GM21390 (cell line): ENCODE measurements at regions not wholly inside any gene's neighbourhood (a gene's known extent, or its start where the extent isn't known, plus 50 kb on each side); places are given as distances from the start of the nearest gene placed in this dataset.

Experiments
- ATAC-seq: cut with Tn5 transposase; IDR thresholded peaks from one replicate; pipeline ENCODE4 v1.9.1; 2021; ENCODE audit not compliant: unreplicated experiment

DNA sequence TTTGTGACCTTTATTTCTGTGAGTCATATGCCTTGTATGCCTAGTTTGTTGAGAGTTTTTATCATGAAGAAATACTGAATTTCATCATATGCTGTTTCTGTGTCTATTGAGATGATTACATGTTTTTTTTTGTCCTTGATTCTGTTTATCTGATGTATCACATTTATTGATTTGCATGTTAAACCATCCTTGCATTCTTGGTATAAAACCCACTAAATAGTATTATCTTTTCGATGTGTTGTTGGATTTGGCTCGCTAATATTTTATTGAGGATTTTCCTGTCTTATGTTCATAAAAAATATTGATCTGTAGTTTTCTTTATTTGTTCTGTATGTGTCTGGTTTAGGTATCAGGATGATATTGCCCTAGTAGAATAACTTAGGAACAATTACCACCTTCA lies 164.7 kb upstream of the CHRM3 start:
- no peak for ATAC-seq

DNA sequence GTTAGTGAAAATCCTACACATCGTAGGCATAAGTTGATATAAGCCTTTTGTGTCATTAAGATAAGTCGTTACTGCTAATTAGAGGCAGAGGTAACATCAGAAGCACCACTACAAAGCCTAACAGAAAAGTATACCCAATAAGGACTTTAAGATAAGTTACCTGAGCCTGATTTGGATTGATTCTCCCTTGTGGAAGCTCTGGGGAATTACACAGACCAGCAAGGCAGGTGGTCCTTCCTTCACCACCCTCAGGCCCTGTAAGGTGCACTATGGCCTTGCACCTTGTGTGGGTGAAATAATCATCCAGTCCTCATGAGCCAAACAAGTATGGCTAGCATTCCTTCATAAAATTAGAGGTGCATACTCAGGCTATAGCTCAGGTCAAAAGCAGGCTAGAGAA lies 166.7 kb upstream of the CHRM3 start:
- no peak for ATAC-seq

DNA sequence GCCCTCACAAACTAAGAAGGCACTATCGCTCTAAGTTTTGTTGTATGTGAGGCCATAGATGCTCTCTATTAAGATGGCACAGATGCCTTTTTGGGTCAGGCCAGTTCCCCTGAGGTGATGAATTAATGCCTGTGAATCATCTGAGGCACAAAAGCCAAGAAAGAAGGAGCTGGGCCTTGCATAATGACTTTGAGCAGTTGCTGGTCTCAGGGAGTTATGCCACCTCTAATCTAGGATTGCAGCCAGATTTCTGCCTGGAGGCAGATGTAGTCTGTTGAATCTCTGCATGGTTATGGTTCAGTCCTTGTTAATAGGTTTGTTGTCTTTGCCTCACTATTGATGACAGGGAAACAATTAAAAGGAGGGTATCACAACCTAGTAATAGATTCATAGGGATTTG lies 168.1 kb upstream of the CHRM3 start:
- no peak for ATAC-seq

DNA sequence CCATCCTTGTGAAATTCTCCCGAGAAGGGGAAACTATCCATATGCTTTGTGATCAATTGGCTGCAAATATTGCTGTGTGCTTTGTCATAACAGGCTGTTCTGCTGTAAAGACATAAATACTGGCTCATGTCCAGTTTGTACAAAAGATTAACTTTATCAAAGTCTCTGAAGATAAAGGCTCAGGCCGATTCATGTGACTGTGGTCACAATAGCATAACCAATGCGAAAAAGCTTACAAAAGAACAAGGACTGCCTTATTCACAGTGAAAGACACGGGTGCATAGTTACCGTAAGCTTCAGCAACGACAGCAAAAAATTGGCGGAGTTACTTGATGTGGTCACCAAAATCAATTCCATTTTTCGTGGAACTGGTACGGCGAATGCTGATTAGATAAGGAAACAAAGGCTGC lies 173.6 kb upstream of the CHRM3 start:
- ATAC-seq = no peak

DNA sequence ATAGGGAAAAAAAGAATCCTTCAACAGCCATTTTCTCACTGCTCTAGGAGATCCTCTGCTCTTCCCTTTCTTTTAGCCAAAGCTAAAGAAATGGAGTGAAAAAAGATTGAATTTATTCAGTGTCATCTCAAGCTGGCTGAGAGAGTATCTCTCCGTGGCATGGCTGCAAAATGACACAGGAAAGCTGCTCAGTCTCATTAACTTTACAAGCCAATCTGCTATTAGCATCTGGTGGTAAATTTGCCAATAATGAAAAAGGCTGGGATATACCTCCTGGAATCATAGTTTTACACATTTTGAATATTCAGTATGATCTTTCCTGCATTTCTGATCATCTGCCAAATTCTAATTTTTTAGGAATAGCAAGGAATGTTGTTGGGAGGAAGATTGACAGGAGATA lies 176.8 kb upstream of the CHRM3 start:
- ATAC-seq = no peak

DNA sequence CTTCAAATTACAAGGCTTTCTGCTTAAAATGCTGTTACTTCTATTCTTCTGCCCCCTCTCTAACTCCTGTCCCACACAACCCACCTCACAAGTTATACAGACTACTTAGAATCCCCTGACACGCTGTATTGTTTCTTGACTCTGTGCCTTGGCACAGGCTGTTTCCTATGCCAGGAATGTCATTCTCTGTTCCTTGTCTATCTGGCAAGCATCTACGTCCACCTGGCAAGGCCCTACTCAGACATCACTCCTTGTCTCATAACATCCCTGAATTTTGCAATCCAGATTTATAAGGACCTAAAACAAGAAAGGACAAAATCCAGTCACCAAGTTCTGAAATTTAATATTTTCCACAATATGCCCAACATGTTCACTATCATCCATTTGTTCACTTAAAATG lies 182.0 kb upstream of the CHRM3 start:
- no peak for ATAC-seq

DNA sequence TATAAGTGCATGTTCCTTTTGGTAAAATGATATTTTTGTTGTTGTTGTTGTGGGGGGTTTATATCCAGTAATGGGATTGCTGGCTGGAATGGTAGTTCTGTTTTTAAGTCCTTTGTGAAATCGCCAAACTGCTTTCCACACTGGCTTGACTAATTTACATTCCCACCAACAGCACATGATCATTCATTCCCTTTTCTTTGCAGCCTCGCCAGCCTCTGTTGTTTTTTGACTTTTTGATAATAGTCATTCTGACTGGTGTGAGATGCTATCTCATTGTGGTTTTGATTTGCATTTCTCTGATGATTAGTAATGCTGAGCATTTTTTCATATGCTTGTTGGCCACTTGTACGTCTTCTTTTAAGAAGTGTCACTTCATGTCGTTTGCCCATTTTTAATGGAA lies 188.5 kb upstream of the CHRM3 start:
- ATAC-seq = no peak

DNA sequence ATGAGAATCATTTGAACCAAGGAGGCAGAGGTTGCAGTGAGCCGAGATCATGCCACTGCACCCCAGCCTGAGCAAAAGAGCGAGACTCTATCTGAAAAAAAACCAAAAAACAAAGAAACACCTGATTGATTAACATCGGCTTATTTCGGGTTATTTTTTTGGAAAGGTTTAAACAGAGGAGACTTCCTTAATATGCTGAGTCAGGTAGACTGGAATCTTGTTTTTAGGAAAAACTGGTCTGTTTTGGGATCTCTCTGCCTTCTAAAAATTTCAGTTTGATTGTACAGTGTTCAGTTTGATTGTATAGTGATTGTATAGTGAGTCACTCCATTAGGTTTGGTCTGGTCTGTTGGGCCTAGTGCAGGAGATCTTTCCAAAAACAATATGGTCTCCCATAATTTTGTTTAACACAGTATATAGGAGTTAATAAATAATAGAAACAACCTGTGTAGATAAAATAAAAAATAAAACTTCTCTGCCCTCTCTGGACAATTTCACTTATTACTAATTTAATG lies 196.3 kb upstream of the CHRM3 start:
- no peak for ATAC-seq

DNA sequence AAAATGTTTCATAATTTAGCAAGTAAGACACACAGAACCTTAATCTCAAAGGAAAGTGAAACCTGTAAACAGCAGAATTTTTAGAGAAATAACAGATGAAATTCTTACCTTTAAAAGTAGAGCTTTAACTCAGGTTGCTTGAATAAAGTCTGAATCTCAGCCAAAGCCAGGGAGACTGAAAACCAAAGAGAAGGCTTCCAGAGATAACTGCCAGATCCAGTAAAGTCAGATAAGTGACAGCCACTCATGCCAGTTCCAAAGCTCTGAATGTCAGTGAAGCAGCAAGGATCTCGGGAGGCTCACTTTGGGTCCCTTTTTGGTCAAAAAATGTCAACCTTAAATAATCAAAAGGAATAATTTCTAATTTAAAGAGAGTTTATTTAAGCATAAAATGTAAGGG lies 199.9 kb upstream of the CHRM3 start:
- ATAC-seq = no peak

DNA sequence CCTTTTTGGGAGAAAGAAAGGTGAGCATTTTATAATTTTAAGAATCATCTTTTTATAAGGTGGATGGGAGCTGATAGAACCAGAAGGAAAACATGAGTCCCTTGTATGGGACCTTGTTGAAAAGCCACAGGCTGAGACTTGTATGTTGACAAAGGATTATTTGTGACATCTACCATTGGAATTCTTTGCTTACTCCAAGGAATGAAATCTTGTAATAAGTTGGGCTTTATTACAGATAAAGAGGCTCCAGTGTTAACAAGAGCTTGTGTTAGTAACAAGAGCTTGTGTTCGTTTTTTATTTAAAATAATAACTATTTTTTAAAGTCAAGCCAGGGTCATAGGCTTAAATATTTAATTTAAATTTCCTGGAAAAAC lies 201.1 kb upstream of the CHRM3 start:
- no peak for ATAC-seq

DNA sequence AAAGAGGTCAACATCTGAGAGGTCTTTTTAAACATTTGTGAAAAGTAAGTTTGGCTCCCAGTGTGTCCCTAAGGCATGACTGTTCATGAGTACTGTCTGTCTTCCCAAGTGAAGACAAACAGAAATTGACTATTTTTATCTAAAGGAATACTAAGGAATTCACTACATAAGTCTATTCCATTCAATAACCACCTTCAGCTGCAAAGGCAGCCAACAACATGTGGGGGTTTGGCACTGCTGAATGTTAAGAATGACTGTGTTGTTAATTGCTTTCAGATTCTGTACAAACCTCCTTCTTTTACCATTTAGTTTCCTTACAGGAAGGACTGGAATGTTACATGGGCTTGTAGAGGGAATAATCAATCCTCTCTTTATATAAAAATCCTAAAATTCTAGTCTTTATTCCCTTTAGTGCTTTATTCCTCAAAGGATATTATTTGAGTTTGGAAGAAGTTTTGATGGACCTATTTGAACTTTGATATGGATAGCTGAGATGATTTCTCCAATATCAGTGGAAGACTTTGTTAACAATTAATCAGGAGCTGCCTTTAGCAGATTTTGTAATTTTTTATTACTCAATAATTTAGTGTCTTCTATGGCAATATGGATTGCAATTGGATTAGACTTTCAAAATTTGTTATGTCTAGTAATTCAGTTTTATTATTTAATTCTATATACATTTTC lies 201.7 kb upstream of the CHRM3 start:
- ATAC-seq = no peak

DNA sequence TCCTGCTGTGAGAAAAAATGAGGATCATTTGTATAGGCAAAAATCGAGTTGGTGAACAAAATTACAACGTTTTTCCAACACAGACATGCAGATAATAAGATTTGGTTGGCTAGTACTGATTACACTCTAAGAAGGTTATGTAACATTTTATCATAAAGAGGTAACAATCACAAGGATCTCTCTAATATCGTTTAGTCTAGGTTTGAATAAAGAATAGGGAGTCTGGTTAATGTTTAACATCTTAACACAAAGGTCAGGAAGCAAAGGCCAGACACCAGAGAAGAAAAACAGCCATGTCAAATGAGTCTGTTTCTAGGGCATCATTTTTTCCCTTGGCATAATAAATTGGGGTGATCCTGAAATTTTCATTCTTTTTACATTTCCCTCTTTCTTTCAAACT lies 207.4 kb upstream of the CHRM3 start:
- no peak for ATAC-seq

DNA sequence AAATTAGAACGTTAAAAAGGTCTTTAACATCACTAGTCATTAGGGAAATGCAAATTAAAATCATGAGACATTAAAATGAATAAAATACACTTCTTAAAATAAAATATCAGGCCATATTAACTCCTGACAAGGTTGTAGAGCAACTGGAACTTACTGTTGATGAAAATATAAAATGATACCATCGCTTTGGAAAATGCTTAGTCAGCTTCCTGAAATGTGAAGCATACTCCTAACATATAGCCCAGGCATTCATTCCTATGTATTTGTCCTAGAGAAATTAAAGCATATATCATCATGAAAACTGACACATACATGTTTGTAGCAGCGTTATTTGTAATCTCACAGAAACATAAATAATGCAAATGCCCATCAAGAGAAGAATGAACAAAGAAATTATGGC lies 211.5 kb upstream of the CHRM3 start:
- no peak for ATAC-seq

DNA sequence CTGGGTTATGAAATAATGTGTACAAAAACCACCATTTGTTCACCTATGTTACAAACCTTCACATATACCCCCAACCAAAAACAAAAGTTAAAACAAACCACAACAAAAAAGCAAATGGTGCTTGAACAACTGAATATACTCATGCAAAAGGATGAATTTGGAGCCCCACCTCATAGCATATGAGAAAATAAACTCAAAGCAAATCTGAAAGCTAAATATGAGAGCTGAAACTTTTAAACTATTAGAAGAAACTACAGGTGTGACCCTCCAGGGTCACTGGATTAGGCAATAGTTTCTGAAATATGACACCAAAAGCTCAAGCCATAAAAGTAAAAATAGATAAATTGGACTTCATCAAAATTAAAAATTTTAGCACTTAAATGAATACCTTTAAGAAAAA lies 215.5 kb upstream of the CHRM3 start:
- no peak for ATAC-seq

DNA sequence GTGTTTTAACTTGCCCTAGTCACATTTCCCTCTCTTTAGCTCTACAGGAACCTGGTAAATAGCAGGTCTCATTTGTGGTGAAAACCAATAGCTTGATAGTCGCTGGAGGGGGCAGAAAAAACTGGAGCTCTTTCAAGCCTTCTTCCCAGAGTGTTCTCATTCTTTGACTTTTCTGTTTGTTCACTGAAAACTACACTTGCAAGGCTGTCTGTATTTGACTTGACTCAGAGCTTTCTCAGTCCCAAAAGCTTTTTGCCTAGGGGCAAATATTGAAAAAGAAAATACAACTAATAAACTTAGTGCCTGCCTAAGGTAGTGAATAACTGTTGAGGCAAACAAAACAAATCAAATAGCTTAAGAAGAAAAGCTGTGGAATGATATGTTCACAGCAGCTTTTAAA lies 217.1 kb upstream of the CHRM3 start:
- ATAC-seq = no peak

DNA sequence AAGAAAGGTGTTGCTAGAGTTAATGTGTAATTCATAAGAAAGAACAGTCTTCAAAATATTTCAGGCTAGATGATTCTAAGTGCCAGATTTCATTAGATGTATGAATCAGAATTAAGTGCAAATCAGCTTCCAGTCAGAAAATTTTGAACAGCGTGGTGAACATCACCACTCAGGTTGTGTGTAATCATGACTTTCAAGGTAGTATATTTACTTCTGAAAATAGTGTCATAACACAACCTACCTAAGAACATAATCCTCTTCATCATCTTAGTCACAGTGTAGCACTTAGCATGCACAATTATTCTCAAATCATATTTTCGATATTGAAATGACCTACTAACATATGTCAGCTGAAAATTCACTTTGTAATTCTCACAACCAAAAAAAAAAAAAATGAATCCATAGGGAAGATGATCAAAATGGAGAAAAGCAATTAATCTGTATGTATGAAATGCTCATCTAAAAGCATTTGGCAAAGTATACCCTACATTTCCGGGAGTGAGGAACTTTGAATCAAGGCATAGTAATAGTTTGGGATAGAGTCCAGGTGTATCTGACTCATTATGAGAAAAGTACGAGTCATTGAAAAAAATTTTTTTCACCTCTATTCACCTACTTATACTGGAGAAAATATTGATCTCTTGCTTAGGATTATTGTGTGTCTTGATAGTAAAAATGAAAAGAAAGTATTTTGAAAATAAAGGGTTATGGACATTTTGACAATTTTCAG lies 221.8 kb upstream of the CHRM3 start:
- no peak for ATAC-seq

DNA sequence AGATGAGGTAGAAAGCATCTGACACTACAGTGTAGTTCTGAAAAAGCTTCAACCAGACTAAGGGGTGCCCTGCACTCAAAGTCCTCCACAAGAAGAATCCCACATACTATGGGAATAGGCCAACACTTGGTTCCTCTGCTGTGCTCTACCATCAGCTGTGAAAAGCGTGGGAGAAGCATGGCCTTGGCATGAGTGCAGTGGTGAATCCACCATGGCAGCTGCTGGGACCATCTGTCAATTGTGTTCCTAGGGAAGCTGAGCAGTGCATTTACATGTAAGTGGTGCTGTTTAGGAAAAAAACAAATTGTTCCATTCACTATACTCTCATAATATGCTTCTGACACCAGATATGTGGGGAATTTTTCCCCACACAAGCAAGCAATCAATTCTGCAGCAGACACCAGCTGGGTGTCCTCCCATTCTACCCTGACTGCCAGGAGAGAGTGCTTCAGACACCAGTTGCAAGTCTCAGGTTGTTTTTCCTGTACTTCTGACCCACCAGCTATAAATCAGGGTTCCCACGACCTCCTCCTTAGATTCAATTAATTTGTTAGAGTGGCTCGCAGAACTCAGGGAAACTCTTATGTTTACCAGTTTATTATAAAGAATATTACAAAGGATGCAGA lies 230.8 kb upstream of the CHRM3 start:
- no peak for ATAC-seq

DNA sequence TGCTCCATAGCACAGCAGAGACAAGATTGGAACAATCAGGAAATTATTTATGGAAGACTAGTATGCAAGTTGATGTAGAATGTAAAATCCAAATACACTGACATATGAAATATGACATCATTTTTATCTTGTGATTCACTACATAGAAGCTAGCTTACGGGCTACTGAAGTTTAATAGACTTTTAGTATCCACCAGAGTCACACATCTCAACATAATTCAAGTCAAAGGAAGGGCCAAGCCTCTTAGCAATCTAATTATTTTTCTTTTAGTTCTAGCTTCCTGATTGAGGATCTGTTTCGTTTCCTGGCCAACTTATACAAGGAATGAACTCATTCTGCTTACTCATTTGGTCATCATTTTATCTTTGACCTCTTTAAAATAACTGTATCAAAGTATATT lies 234.4 kb upstream of the CHRM3 start:
- no peak for ATAC-seq

DNA sequence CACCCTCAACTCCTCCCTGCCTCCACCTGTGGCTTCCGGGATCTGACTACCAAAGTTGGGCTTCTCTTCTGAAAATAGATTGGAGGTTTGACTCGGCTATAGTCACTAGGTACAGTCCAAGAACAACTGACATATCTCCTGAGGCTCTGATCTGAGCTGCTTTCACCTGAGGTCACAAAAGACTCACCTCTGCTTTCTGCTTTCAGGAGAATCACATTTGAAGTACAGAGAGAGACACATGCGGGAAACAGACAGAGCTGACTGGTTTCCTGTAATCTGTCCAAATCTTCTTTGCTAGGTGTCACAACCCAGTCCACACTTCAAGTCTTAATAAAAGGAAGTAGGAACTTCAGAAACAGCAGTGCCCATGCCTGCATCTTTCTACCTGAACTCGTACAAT lies 245.4 kb upstream of the CHRM3 start:
- no peak for ATAC-seq

DNA sequence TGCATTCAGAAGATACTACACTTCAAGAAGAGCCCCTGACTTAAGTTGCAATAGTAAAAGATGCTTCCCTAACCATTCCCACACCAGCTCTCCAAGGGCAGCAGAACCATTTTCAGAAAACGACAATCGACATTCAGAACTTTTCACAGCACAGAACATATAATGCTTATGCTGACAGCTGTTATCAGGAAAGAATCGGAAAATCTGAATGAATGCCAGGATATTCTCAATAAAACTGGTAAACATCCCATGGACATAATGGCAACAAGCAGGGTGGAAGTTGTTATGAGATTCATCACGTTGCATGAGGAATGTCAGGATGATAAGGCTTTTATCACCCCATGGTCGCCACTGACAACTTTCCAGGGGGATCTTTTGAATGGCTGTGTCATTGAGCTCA lies 246.6 kb upstream of the CHRM3 start:
- ATAC-seq = no peak

DNA sequence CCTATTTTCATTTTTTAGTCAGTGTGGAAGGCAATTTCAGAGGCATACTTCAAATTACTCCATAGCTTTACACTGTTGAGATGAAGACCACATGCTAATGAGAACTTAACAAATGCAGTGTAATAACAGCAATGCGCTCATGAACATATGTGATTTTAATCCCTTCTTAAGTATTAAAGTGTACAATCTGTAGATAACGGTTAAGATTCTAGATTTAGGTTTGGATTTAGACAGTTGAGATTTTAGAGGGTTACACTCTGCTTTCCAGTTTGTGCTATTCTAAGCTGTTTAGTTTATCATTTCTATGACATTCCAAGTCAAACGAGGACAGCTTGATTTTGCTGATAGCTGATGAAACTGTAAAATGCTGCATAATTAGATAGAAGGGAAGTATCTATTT lies 257.8 kb upstream of the CHRM3 start:
- no peak for ATAC-seq

DNA sequence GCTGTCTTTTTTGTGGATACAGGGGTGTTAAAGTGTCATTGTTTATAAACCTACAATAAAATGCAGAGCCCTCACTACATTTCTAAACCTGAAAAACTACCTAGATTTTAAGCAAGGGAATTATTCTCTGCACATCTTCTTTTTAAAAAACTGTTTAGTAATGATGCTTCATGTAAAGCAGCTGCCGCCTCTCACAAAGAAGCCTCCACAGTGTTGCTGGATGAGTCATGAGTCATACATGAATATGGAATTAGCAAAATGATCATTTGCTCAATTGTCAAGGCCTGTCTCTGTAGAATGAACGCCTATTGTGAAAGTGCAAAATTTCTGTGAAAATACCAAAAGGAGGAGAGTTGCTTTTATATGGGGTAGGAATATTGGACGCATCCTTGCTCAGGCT lies 259.5 kb upstream of the CHRM3 start:
- no peak for ATAC-seq
